EL (cell line): ENCODE measurements at regions not wholly inside any gene's neighbourhood (a gene's known extent, or its start where the extent isn't known, plus 50 kb on each side); places are given as distances from the start of the nearest gene placed in this dataset.
A peak's percentile ranks its signal among the peaks of the same experiment; 100 is the strongest.
"Not testable (repeated sequence)": the region's sequence is repeated elsewhere in the genome, so short reads cannot be mapped to it uniquely, and the experiment has no call there.

Experiments used
- DNase-seq: peaks from one replicate; pipeline ENCODE4 v3.0.0-alpha.2; 2016

DNA sequence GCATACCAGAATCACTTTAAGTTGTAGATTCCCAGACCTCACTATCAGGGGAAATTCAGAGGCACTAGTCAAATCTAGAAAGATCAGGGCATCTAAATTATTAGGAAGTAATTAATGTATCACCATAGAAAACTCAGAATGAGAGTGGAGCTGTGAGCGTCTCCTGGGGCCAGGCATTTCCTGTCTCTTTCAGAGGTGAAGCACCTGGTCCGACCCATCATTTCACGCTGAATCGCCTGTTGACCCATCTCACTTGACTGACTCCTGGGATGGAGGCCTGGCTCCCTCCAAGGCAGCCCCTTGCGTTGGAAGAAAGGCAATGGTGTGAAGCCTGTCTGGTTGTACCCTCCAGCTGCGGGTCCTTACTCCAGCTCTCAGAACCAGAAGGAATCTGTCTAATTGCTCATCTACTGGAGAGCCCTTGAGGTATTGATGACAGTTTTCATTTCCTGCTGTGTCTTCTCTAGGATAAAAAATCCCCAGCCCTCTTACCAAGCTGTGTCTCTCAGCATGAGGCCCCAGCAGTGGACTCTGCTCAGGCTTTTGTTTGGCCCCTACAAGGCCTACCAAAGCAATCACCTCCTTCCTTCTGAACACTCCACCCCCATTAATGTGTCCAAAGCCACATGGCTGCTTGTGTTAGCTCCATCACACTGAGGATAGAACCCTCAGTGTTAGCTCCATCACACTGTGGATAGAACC, 93.2 kb upstream of the SYT13 start:
- no peak for DNase-seq

- DNase-seq = no peak
These were observed 92.4 kb upstream of the SYT13 start for GRCh38 chr11:45378516-45378915.

GRCh38 chr11:45374653-45375059, 88.5 kb upstream of the SYT13 start:
- no peak for DNase-seq

DNA sequence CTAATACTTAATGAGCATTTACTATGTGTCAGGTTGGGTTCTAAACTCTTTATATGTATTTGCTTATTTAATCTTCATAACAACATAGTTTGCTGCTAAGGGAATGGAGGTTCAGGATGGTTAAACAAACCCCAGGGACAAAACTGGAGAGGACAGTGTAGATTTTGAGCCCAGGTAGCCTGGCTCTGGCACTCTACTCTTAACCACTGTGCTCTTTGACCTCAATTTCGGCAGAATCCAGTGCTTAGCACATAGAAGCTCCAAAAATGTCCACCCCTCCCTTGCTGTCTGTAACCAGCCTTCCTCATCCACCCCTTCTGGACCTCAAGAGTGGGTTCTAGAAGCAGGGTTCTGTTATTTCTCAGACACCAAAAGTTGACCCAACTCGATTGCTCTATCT, 88.0 kb upstream of the SYT13 start:
- DNase-seq = no peak

DNA sequence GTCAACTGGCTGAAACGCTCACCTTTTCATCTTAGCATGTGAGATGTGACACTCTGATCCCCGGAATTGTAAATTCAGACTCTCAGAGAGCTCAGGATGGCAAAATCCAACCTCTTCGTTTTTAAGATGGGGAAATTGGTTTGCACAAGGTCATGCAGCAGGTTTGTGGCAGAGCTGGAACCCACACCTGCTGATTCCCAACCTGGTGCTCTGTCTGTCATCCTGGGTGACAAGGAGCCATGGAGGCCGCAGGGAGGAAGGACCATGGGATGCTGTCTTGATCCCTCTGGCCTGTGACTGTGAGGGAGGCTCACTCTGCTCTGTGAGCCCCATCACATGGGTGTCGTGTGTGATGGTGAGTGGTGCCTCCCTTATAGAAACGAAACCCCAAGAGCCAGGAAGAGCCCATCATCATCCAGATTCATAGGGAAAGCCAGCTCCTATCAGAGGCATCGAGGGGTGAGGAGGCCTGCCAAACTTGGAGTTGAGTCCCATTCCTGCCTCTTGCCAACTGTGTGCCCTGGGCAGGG, 87.4 kb upstream of the SYT13 start:
- no peak for DNase-seq

- not testable (repeated sequence) for DNase-seq
These were observed 86.3 kb upstream of the SYT13 start for GRCh38 chr11:45372414-45372813.

DNA sequence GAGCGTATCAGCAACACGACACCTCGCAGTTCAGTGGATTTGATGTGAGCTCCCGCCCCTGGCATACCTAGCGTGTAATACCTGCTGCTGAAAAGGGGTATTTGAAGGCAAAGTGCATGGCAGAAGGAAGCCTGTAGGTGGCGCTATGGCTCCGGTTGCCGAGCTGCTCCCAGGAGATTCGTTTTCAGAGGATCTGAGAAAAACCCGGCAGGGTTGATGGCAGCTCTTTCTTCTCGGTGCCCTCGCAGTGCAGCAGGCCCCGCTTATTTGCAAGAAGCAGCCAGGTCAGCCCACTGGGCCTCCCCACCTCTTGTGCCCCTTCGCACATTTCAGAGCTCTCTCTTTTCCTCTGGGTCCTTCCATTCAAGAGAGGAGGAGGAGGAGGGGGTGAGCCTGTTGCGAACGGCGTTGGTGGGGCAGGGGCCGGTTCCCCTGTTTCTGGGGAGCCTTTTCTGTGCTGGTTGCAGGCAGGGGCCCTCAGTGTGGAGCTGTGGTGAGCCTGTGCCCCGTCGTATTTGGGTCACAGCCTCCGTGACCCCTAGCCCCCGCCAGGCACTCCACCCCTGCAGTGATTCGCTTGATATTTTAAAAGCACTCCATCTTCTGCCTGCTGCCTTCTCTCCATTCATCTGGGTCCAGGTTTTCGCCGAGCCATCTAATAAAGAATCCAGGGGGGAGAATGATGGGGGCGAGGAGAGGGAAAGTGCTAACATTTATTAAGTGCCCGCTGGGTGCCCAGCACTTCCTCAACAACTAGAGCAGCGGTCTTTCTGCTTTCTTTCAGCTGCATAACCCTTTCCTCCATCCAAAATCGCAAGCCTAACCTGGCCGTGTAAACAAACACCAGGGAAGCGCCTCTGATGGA, 85.3 kb upstream of the SYT13 start:
- peak; percentile 54 for DNase-seq

- DNase-seq = no peak
These were observed 83.2 kb upstream of the SYT13 start for GRCh38 chr11:45369313-45369712.

GRCh38 chr11:45368697-45369096, 82.6 kb upstream of the SYT13 start:
- no peak for DNase-seq

- DNase-seq = no peak
These were observed 80.6 kb upstream of the SYT13 start for GRCh38 chr11:45366619-45367190.

- no peak for DNase-seq
These were observed 79.9 kb upstream of the SYT13 start for GRCh38 chr11:45365961-45366618.

DNA sequence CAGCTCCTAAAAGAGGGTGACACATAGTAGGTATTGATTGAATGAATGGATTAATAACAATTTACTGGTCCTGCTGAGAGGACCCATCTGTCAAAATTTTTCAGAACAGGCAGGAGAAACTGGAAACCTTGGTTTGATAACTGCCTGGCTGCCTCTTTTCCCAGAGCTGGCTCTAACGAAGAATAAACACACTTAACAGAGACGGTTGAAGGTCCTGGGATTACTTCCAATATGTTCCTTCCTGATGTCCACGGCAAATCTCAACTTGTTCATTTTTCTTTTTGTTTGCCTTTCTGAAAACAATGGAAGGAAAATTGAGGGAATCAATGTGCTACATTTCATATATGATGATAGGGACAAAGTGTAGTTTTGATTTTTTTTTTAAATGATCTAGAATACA, 76.5 kb upstream of the SYT13 start:
- no peak for DNase-seq

- DNase-seq = no peak
These were observed 75.4 kb upstream of the SYT13 start for GRCh38 chr11:45361551-45361950.

DNA sequence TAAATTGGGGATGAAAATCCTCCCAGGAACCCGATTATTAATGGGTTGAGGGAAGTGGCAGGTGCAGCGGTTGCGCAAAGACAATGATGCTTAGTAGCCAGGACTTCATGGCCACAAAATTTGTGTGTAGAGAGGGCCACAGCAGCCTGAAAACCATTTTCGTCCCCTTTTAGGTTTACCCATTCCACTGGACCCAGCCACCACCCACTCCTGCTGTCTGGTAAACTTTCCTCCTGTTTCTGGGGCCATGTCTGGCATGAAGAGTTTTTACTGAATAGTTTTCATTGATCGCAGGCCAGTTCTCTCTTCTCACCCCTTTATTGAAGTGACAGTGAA, 69.5 kb upstream of the SYT13 start:
- no peak for DNase-seq

DNA sequence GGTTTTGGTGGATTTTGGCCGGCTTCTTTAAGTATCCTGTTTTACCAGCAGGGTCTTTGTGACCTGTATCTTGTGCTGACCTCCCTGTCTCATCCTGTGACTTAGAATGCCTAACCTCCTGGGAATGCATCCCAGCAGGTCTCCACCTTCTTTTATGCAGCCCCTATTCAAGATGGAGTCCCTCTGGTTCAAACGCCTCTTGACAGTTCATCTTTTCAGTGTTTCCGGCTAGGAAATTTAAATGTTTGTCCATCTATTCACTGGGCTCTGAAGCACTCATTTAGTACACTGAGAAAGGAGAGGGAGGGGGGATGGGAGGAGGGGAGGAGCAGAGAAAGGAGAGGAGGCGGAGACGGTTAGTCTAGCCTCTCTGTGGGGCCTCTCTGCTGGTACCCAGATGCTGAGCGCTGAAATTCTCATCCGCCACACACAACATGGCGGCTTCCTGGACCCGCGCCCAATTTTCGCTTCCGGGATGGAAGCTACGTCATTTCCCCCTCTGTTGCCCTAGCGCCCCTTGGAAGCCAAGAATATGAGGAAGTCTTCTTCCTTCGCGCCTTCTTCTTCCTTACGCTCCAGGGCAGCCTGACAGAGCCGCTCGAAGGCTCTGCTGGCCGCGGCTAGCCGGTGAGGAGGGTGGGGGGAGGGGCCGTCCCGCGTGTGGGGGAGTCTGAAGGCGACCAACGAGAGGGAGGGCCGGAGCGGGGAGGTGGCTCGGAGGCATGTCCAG, 69.0 kb upstream of the SYT13 start:
- DNase-seq = peak; percentile 62

DNA sequence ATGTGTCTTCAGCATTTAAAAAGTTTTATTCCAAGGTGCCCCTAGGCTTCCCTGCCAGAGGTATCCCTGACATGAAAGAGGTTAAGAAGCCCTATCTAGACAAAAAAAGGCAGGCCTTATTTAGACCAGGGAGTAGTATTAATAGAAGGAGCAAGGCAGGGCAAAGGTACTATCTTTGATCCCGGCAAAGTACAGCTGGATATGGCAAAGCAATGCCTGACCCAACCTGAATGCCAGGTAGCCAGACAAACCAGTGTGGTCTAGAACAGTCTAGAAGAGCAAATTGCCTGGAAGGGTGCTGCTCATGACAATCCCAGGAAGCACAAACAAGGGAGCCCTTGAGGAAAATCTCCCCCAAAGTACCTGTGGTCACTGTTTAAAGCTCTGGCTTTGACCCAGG, 62.6 kb upstream of the SYT13 start:
- DNase-seq = no peak

DNA sequence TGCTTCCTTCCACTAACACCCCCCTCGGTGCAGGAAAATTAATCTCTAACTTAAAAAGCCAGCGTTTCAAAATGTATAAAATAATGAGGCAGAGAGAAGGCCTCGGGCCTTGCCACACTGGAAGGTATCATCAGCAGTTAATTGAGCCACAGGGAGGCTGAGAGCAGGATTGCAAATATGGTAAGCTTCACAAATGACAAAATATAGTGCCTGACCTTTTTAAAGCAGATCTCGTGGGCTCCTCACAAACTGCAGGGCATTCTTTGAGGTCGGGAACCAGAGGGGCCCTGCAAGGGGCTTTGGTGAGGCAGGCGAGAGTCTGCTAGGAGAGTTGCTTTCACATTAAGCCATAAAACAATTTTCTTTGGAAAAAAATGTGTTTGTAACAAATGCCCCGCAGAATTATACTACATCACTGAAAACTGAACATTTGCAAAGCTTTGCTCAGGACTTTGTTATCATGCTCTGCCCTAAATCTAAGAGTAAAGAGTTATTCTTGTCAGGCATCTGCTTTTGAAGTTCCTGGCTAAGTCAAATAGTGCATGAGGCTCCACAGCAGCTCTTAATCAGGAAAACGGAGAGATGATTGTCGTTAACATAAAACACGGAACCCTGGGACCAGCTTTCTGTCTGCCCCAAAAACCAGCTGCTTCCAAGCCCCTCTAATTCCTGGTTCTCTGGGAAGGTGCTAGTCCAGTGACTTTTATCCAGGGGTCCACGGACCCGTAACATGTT, 61.4 kb upstream of the SYT13 start:
- no peak for DNase-seq

GRCh38 chr11:45345491-45345890, 59.4 kb upstream of the SYT13 start:
- DNase-seq = no peak

- no peak for DNase-seq
These were observed 57.9 kb upstream of the SYT13 start for GRCh38 chr11:45344028-45344427.

GRCh38 chr11:45343444-45343843, 57.3 kb upstream of the SYT13 start:
- no peak for DNase-seq

GRCh38 chr11:45341372-45341771, 55.2 kb upstream of the SYT13 start:
- DNase-seq = no peak
